ENCODE measurements at regions not wholly inside any gene's neighbourhood (a gene's known extent, or its start where the extent isn't known, plus 50 kb on each side); places are given as distances from the start of the nearest gene placed in this dataset.
A peak's percentile ranks its signal among the peaks of the same experiment; 100 is the strongest.

- no peak overlapping the region for H3K4me3 ChIP-seq (replicated peaks in 1 of 2; ENCODE audit: low read depth in 2 of 2, low read length in 2 of 2)
- DNase-seq (ENCODE audit: low read depth in 2 of 2): peak; percentile 42 to 84
- TF ChIP-seq, protein P1, sequence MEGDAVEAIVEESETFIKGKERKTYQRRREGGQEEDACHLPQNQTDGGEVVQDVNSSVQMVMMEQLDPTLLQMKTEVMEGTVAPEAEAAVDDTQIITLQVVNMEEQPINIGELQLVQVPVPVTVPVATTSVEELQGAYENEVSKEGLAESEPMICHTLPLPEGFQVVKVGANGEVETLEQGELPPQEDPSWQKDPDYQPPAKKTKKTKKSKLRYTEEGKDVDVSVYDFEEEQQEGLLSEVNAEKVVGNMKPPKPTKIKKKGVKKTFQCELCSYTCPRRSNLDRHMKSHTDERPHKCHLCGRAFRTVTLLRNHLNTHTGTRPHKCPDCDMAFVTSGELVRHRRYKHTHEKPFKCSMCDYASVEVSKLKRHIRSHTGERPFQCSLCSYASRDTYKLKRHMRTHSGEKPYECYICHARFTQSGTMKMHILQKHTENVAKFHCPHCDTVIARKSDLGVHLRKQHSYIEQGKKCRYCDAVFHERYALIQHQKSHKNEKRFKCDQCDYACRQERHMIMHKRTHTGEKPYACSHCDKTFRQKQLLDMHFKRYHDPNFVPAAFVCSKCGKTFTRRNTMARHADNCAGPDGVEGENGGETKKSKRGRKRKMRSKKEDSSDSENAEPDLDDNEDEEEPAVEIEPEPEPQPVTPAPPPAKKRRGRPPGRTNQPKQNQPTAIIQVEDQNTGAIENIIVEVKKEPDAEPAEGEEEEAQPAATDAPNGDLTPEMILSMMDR (IDR thresholded peaks at IDR 0.05; ENCODE audit: low read depth, low read length): no peak
These were observed 163.4 kb downstream of the AREG start for GRCh38 chr4:74608151-74608949.

DNA sequence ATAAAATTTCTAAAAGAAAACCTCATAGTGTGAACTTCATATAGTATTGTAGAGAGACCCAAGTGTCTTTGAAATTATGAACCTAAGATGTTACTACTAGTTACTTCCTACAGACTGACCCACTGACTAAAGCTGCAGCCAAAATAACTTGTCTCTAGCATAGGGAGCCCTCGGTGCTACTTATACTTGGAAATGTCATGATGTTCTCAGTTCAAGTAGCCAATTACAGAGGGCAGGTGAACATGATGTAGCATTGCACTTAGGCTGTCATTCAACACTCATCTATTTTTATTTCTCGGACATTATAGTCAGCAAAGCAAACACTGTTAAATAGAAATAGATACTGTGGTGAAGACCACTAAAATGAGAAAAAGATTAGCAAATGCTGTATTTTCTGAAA, 165.6 kb downstream of the AREG start:
- no peak overlapping the region for H3K4me3 ChIP-seq (replicated peaks in 1 of 2; ENCODE audit: low read depth in 2 of 2, low read length in 2 of 2)
- TF ChIP-seq, protein P1 (IDR thresholded peaks at IDR 0.05; ENCODE audit: low read depth, low read length): no peak
- no peak for DNase-seq (ENCODE audit: low read depth in 2 of 2)

DNA sequence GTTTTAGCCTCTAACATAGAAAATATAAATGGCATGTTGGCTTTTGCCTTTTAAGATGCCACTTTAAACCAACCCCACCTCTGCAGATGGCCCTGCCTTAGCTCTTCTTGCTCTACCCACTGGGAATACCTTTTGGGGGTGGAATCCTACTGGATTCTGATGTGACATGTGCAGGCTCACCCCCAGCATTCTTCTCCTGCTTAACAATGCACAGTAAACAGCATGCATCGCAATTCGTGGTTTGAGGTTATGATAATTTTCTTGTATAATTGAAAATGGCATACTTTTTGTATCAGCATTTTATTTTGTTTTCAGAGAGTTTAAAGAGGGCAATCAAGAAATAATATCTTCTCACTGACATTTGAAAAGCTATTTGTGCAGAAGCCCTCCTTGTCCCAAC, 167.9 kb downstream of the AREG start:
- DNase-seq (ENCODE audit: low read depth in 2 of 2): no peak
- TF ChIP-seq, protein P1 (IDR thresholded peaks at IDR 0.05; ENCODE audit: low read depth, low read length): no peak
- no peak overlapping the region for H3K4me3 ChIP-seq (replicated peaks in 1 of 2; ENCODE audit: low read depth in 2 of 2, low read length in 2 of 2)

- TF ChIP-seq, protein P1 (IDR thresholded peaks at IDR 0.05; ENCODE audit: low read depth, low read length): no peak
- DNase-seq (ENCODE audit: low read depth in 2 of 2): no peak
- H3K4me3 ChIP-seq (replicated peaks in 1 of 2; ENCODE audit: low read depth in 2 of 2, low read length in 2 of 2): no peak overlapping the region
These were observed 168.3 kb downstream of the AREG start for GRCh38 chr4:74613266-74613665.

GRCh38 chr4:74615411-74615810, 170.5 kb downstream of the AREG start:
- no peak for DNase-seq (ENCODE audit: low read depth in 2 of 2)
- no peak overlapping the region for H3K4me3 ChIP-seq (replicated peaks in 1 of 2; ENCODE audit: low read depth in 2 of 2, low read length in 2 of 2)
- TF ChIP-seq, protein P1 (IDR thresholded peaks at IDR 0.05; ENCODE audit: low read depth, low read length): no peak

GRCh38 chr4:74618166-74618565, 173.2 kb downstream of the AREG start:
- H3K4me3 ChIP-seq (replicated peaks in 1 of 2; ENCODE audit: low read depth in 2 of 2, low read length in 2 of 2): no peak overlapping the region
- TF ChIP-seq, protein P1 (IDR thresholded peaks at IDR 0.05; ENCODE audit: low read depth, low read length): no peak
- DNase-seq (ENCODE audit: low read depth in 2 of 2): no peak

DNA sequence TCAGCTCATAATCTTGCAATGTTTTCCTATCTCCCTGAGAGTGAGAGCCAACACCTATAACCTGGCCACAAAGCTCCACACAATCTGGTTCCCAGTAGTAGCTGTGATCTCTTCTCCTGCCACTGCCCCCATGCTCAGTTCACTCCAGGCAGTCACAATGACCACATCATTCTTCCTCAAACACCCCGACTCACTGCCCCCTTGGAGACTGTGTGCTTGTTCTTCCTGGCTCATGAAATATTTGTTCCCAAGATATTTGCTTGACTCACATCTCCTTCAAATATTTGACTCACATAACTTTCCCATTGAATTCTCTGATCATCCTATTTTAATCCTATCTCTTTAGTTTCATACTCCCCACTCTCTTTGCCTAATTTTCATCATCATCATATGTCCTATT, 173.7 kb downstream of the AREG start:
- peak; percentile 49 to 86 for DNase-seq (ENCODE audit: low read depth in 2 of 2)
- TF ChIP-seq, protein P1 (IDR thresholded peaks at IDR 0.05; ENCODE audit: low read depth, low read length): no peak
- H3K4me3 ChIP-seq (replicated peaks in 1 of 2; ENCODE audit: low read depth in 2 of 2, low read length in 2 of 2): no peak overlapping the region

Data from cardiac fibroblast (primary cell).